IMR-90 (cell line): ENCODE measurements at regions not wholly inside any gene's neighbourhood (a gene's known extent, or its start where the extent isn't known, plus 50 kb on each side); places are given as distances from the start of the nearest gene placed in this dataset.

Experiments used
- ATAC-seq: fragments of 200-7000 bp; cut with Tn5 transposase; 2 replicates; pipeline ENCODE4 v1.9.1; 2020; ENCODE audit warnings: low read depth, mild to moderate bottlenecking, moderate library complexity
- BruUV-seq: library from RNA; stranded (reverse); fragments of 400-500 nt; replicated peaks from 2 replicates; lab custom pipeline; 2021; lab: Mats Ljungman, UMichigan
- CTCF ChIA-PET: fragments of 300-600 bp; formaldehyde crosslinking; extraction: SDS; loops from one replicate; lab custom pipeline; 2021; ENCODE audit warnings: antibody characterized with exemption; lab: Yijun Ruan, JAX
- POLR2A ChIA-PET: fragments of 300-600 bp; sonication (Branson Sonifier 250); formaldehyde crosslinking; loops from one replicate; lab custom pipeline; 2022; ENCODE audit warnings: antibody characterized with exemption; ENCODE audit not compliant: unreplicated experiment; lab: Charles Lee
- DNase-seq: peaks from one replicate; pipeline ENCODE4 v3.0.0; 2013
- H2AFZ ChIP-seq: replicated peaks from 2 replicates; pipeline ENCODE3; 2013; ENCODE audit warnings: low read length, mild to moderate bottlenecking; ENCODE audit not compliant: poor library complexity
- H2AK5ac ChIP-seq: 2 replicates; pipeline ENCODE4 v1.6.1; 2013; ENCODE audit warnings: low read depth, low read length, inconsistent platforms
- H2AK9ac ChIP-seq: replicated peaks from 2 replicates; pipeline ENCODE3; 2013; ENCODE audit warnings: mild to moderate bottlenecking, low read depth, low read length, moderate library complexity; ENCODE audit not compliant: poor library complexity
- H2BK120ac ChIP-seq: 2 replicates; pipeline ENCODE4 v1.6.1; 2013; ENCODE audit warnings: low read depth, low read length, inconsistent platforms
- H2BK15ac ChIP-seq: 3 replicates; pipeline ENCODE4 v1.6.1; 2013; ENCODE audit warnings: low read depth, low read length, inconsistent platforms
- H2BK20ac ChIP-seq: 2 replicates; pipeline ENCODE4 v1.6.1; 2013; ENCODE audit warnings: low read depth, mild to moderate bottlenecking, inconsistent platforms, low read length, moderate library complexity
- H2BK5ac ChIP-seq: 2 replicates; pipeline ENCODE4 v1.6.1; 2013; ENCODE audit warnings: mild to moderate bottlenecking, low read depth, low read length, inconsistent platforms; ENCODE audit not compliant: poor library complexity, severe bottlenecking
- H3K14ac ChIP-seq: replicated peaks from 2 replicates; pipeline ENCODE4 v1.6.1; 2013; ENCODE audit warnings: low read depth, low read length, inconsistent platforms
- H3K18ac ChIP-seq: 2 replicates; pipeline ENCODE4 v1.6.1; 2013; ENCODE audit warnings: low read depth, low read length, control low read depth
- H3K23ac ChIP-seq: 2 replicates; pipeline ENCODE4 v1.6.1; 2013; ENCODE audit warnings: low read depth, low read length, inconsistent platforms
- H3K27ac ChIP-seq: 2 replicates; pipeline ENCODE4 v1.5.1; 2013; ENCODE audit warnings: mild to moderate bottlenecking, control low read depth, low read length; ENCODE audit not compliant: insufficient read depth
- H3K27me3 ChIP-seq: 2 replicates; pipeline ENCODE4 v1.6.1; 2013; ENCODE audit warnings: low read length; ENCODE audit not compliant: control insufficient read depth, insufficient read depth
- H3K36me3 ChIP-seq: 2 replicates; pipeline ENCODE4 v1.6.1; 2013; ENCODE audit warnings: low read length, mixed read lengths; ENCODE audit not compliant: control insufficient read depth, insufficient read depth
- H3K4ac ChIP-seq: 2 replicates; pipeline ENCODE4 v1.6.1; 2013; ENCODE audit warnings: low read depth, low read length, inconsistent platforms
- H3K4me1 ChIP-seq: 2 replicates; pipeline ENCODE4 v1.6.1; 2013; ENCODE audit warnings: low read length, mixed read lengths; ENCODE audit not compliant: control insufficient read depth, insufficient read depth
- H3K4me2 ChIP-seq: 2 replicates; pipeline ENCODE4 v1.6.1; 2013; ENCODE audit warnings: low read depth, mild to moderate bottlenecking, control low read depth, low read length, moderate library complexity
- H3K4me3 ChIP-seq: 2 replicates; pipeline ENCODE4 v1.5.1; 2013; ENCODE audit warnings: low read depth, mild to moderate bottlenecking, control low read depth, low read length, moderate library complexity; ENCODE audit not compliant: insufficient read depth
- H3K56ac ChIP-seq: 2 replicates; pipeline ENCODE4 v1.6.1; 2013; ENCODE audit warnings: low read length, inconsistent platforms; ENCODE audit not compliant: insufficient read depth; ENCODE audit errors: extremely low read depth
- H3K79me1 ChIP-seq, 2 experiments: 2 replicates each; pipeline ENCODE4 v1.6.1; 2013; ENCODE audit warnings: low read length in 2 of 2, inconsistent platforms in 1 of 2, low read depth in 1 of 2
- H3K9ac ChIP-seq: 2 replicates; pipeline ENCODE4 v1.6.1; 2013; ENCODE audit warnings: low read depth, low read length, control low read depth
- H3K9me1 ChIP-seq: 2 replicates; pipeline ENCODE4 v1.6.1; 2013; ENCODE audit warnings: low read length, inconsistent platforms; ENCODE audit not compliant: insufficient read depth
- H3K9me3 ChIP-seq: 2 replicates; pipeline ENCODE4 v1.6.1; 2013; ENCODE audit warnings: low read length; ENCODE audit not compliant: control insufficient read depth, insufficient read depth
- H4K20me1 ChIP-seq: 2 replicates; pipeline ENCODE4 v1.6.1; 2013; ENCODE audit warnings: low read length, inconsistent platforms; ENCODE audit not compliant: insufficient read depth
- H4K5ac ChIP-seq: 2 replicates; pipeline ENCODE4 v1.6.1; 2013; ENCODE audit warnings: mild to moderate bottlenecking, low read depth, low read length, control low read depth
- H4K8ac ChIP-seq, 2 experiments: 2 replicates each; pipeline ENCODE4 v1.6.1; 2013; ENCODE audit warnings: low read depth in 2 of 2, low read length in 2 of 2, control low read depth in 1 of 2, inconsistent platforms in 1 of 2
- H4K91ac ChIP-seq: 2 replicates; pipeline ENCODE4 v1.6.1; 2013; ENCODE audit warnings: low read depth, low read length, inconsistent platforms; ENCODE audit not compliant: insufficient read depth
- CHD1 ChIP-seq: IDR thresholded peaks from 2 replicates; pipeline ENCODE4 v1.6.1; 2012; ENCODE audit warnings: low read depth, low read length, improper control_type of control experiment
- CTCF ChIP-seq: conservative IDR thresholded peaks from 2 replicates; pipeline ENCODE4 v1.5.1; 2012; ENCODE audit warnings: mild to moderate bottlenecking, low read depth, low read length, improper control_type of control experiment
- FOS ChIP-seq: fragments of 150-350 bp; IDR thresholded peaks from 2 replicates; pipeline ENCODE4 v1.6.1; 2016; ENCODE audit warnings: low read depth, low read length
- MAFK ChIP-seq: IDR thresholded peaks from 2 replicates; pipeline ENCODE4 v1.6.1; 2012; ENCODE audit warnings: low read depth, low read length, improper control_type of control experiment
- MAZ ChIP-seq: IDR thresholded peaks from 2 replicates; pipeline ENCODE4 v1.6.1; 2012; ENCODE audit warnings: low read depth, mild to moderate bottlenecking, low read length, improper control_type of control experiment, moderate library complexity, borderline replicate concordance
- MXI1 ChIP-seq: IDR thresholded peaks from 2 replicates; pipeline ENCODE4 v1.6.1; 2012; ENCODE audit warnings: low read depth, mild to moderate bottlenecking, low read length, moderate library complexity, borderline replicate concordance
- NFE2L2 ChIP-seq: fragments of 150-350 bp; IDR thresholded peaks from 2 replicates; pipeline ENCODE4 v1.6.1; 2016; ENCODE audit warnings: low read depth, mild to moderate bottlenecking, low read length
- POLR2A ChIP-seq: IDR thresholded peaks from 2 replicates; pipeline ENCODE4 v1.6.1; 2012; ENCODE audit warnings: mild to moderate bottlenecking, low read depth, low read length
- RCOR1 ChIP-seq: IDR thresholded peaks from 2 replicates; pipeline ENCODE4 v1.6.1; 2012; ENCODE audit warnings: mild to moderate bottlenecking, low read length, improper control_type of control experiment; ENCODE audit not compliant: insufficient replicate concordance
- SMC3 ChIP-seq: fragments of 150-350 bp; IDR thresholded peaks from 2 replicates; pipeline ENCODE4 v1.6.1; 2016; ENCODE audit warnings: low read depth, mild to moderate bottlenecking, antibody characterized with exemption, low read length, moderate library complexity
- WGBS, 2 experiments: methylation state at CpG; one replicate each; pipeline versions ENCODE4 v1.1.5 to v1.1.7; 2013; ENCODE audit warnings: missing lambda C conversion rate in 2 of 2; ENCODE audit not compliant: insufficient read length in 1 of 2; ENCODE audit errors: extremely low coverage in 2 of 2; 5-methylcytosine and 5-hydroxymethylcytosine counted together
- dilution Hi-C: fragments of 300-500 bp; cut with HindIII; formaldehyde crosslinking; loops from one replicate; pipeline ENCODE4 v1.14.3; 2018; ENCODE audit warnings: low sequenced_read_pairs; ENCODE audit not compliant: unreplicated experiment
- in situ Hi-C: fragments of 300-500 bp; cut with MboI; formaldehyde crosslinking; loops from 3 replicates; pipeline ENCODE4 v1.14.3; 2019; ENCODE audit warnings: low sequenced_read_pairs, inconsistent platforms, mixed read lengths
- intact Hi-C: fragments of 100-400 bp; cut with micrococcal nuclease; formaldehyde crosslinking; loops from 2 replicates; pipeline ENCODE4 v1.10.0; 2022

DNA sequence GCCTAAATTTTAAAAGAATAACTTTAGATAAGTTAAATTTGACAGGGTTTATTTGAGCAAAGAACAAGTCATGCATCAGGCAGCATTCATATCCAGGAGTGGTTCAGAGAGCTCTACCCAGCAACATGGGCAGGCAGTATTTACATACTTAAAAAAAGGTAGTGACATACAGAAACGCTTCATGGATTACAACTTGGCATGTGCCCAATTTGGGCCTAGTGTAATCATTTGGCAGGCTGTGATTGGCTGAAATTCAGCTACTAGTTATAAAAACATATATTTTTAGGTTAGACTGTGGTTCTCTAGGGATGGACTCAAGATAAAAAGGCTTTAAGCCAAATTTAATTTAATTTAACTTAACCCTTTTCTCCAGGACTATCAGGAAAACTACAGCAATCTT lies 374.0 kb upstream of the ADAMTS16 start:
- no peak for ATAC-seq
- H3K79me1 ChIP-seq: no peaks in the 10 kb centered on the region
- no peak overlapping the region for H3K18ac ChIP-seq
- H3K23ac ChIP-seq: no peak overlapping the region
- no peaks in the 10 kb centered on the region for H4K20me1 ChIP-seq
- H3K4me3 ChIP-seq: no peak overlapping the region
- POLR2A ChIA-PET: no interaction called here
- CTCF ChIA-PET: no interaction called here
- no peaks in the 10 kb centered on the region for H3K4me1 ChIP-seq
- H3K9me3 ChIP-seq: peaks cover 11% of the 10 kb centered on the region
- no peak overlapping the region for H4K91ac ChIP-seq
- H2BK120ac ChIP-seq: no peak overlapping the region
- TF ChIP-seq SMC3: no peak
- TF ChIP-seq CHD1: no peak
- no peak for TF ChIP-seq MAFK
- no peak for TF ChIP-seq POLR2A
- no peak for TF ChIP-seq NFE2L2
- no peak for TF ChIP-seq FOS
- TF ChIP-seq MXI1: no peak
- TF ChIP-seq MAZ: no peak
- TF ChIP-seq RCOR1: no peak
- no peak for TF ChIP-seq CTCF
- BruUV-seq: no TSS peak
- no peak overlapping the region for H2AK9ac ChIP-seq
- no peak overlapping the region for H2BK15ac ChIP-seq
- H3K4me2 ChIP-seq: no peak overlapping the region
- H2BK20ac ChIP-seq: no peak overlapping the region
- dilution Hi-C loops: no loop called here
- DNase-seq: no peak
- H4K8ac ChIP-seq: no peak overlapping the region
- H3K4ac ChIP-seq: no peak overlapping the region
- no peaks in the 10 kb centered on the region for H3K27me3 ChIP-seq
- H3K14ac ChIP-seq: no peak overlapping the region
- H2AK5ac ChIP-seq: no peak overlapping the region
- no peak overlapping the region for H3K56ac ChIP-seq
- H3K36me3 ChIP-seq: no peaks in the 10 kb centered on the region
- H3K9ac ChIP-seq: no peak overlapping the region
- intact Hi-C loops: no loop called here
- no CpG with 5 or more reads among the region's 1 CpG for WGBS, 2 experiments
- H2AFZ ChIP-seq: no peak overlapping the region
- H4K5ac ChIP-seq: no peak overlapping the region
- in situ Hi-C loops: no loop called here
- H3K9me1 ChIP-seq: no peaks in the 10 kb centered on the region
- H3K27ac ChIP-seq: no peak overlapping the region
- no peak overlapping the region for H2BK5ac ChIP-seq
